Muscle of leg (tissue), 3 donors: ENCODE measurements at regions not wholly inside any gene's neighbourhood (a gene's known extent, or its start where the extent isn't known, plus 50 kb on each side); places are given as distances from the start of the nearest gene placed in this dataset.
A peak's percentile ranks its signal among the peaks of the same experiment; 100 is the strongest.

Experiments used
- DNase-seq: peaks from one replicate; pipeline ENCODE4 v3.0.0; 2013
- H3K27ac ChIP-seq: one replicate; pipeline ENCODE4 v1.5.1; 2013; ENCODE audit warnings: mild to moderate bottlenecking, low read length, control low read depth
- H3K27me3 ChIP-seq: one replicate; pipeline ENCODE4 v1.6.1; 2013; ENCODE audit warnings: low read length; ENCODE audit not compliant: control insufficient read depth, insufficient read depth
- H3K36me3 ChIP-seq: one replicate; pipeline ENCODE4 v1.6.1; 2013; ENCODE audit warnings: low read length; ENCODE audit not compliant: control insufficient read depth, insufficient read depth
- H3K4me1 ChIP-seq: one replicate; pipeline ENCODE4 v1.6.1; 2013; ENCODE audit warnings: low read length; ENCODE audit not compliant: control insufficient read depth, insufficient read depth
- H3K4me3 ChIP-seq: one replicate; pipeline ENCODE4 v1.5.1; 2013; ENCODE audit warnings: low read length, control low read depth
- H3K9me3 ChIP-seq: replicated peaks from 2 replicates; pipeline ENCODE4 v1.6.1; 2013; ENCODE audit warnings: low read depth, low read length; ENCODE audit not compliant: control insufficient read depth
- WGBS: methylation state at CpG from one replicate; pipeline ENCODE4 v1.1.5; 2013; ENCODE audit warnings: missing lambda C conversion rate; ENCODE audit not compliant: insufficient coverage; 5-methylcytosine and 5-hydroxymethylcytosine counted together

DNA sequence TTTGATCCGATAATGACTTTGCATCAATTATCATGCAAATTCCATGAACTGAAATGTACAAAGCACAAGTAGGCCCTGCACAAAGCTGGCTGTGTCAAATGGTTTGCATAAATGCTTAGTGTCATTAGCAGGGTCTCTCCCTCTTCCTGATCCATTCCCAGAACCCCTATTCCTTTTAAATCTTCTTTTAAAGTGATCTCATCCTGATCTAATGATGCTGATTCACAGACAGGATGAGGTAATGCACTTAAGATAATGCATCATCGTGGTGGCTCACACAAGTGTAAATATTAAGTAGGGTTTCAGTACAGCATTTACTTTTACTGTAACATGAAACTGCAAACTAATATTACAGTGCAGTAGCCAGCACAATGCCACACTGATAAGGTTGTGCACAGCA is 304.8 kb upstream of the SOX11 start:
- Histone ChIP-seq H3K36me3 (no peaks in the 10 kb centered on the region), H3K27me3 (no peaks in the 10 kb centered on the region), H3K9me3 (no peaks in the 10 kb centered on the region), H3K27ac (no peak overlapping the region), H3K4me3 (no peak overlapping the region), H3K4me1 (no peaks in the 10 kb centered on the region)
- no CpG with 5 or more reads among the region's 2 CpGs for WGBS
- DNase-seq, result no peak

DNA sequence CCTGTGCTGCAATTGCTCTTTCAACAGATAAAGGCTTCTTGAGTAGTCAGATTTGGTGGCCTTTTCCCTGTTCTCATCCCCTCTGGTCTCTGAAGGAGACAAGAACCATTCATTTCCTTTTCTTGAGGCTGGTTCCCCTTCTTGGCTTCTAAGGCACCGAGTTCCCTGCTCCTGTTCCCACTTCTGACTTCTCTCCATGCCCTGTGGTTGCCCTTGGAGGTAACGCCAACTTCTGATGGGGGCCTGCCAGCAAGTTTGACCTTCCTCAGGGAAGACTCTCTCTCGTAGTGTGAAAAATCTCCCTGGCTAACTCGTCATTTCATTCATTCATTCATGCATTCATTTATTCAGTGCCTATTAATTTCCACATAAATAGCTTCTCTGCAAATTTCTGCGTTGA is 302.4 kb upstream of the SOX11 start:
- Histone ChIP-seq H3K4me1 (no peaks in the 10 kb centered on the region), H3K4me3 (no peak overlapping the region), H3K9me3 (no peaks in the 10 kb centered on the region), H3K27me3 (no peaks in the 10 kb centered on the region), H3K36me3 (no peaks in the 10 kb centered on the region), H3K27ac (no peak overlapping the region)
- 83% methylated on average over 3 of the region's 5 CpGs for WGBS
- no peak for DNase-seq

GRCh38 chr2:5391362-5391761 is 300.8 kb upstream of the SOX11 start:
- no peak overlapping the region for H3K4me3 ChIP-seq
- no peaks in the 10 kb centered on the region for H3K9me3 ChIP-seq
- H3K36me3 ChIP-seq, result no peaks in the 10 kb centered on the region
- no peak overlapping the region for H3K27ac ChIP-seq
- no peaks in the 10 kb centered on the region for H3K27me3 ChIP-seq
- no CpG with 5 or more reads among the region's 5 CpGs for WGBS
- H3K4me1 ChIP-seq, result no peaks in the 10 kb centered on the region
- DNase-seq, result peak; percentile 71

DNA sequence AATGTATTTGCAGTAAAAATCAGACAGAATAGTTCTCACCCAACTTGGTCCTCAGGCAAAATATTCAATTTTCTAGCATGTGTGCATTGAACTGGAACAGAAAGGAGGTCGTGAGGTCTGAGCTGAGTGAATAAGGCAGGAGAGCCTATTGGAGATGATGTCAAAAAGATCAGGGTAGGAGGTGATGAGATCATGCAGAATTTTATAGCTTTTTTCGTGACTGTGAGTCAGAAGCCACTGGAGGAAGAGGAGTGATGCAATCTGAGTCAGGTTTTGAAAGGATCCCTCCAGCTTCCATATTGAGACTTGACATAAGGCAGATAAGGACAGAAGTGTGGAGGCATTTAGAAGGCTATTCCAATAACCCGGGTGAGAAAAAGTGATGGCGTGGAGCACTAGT is 299.5 kb upstream of the SOX11 start:
- H3K27me3 ChIP-seq, result no peaks in the 10 kb centered on the region
- H3K4me3 ChIP-seq, result no peak overlapping the region
- H3K9me3 ChIP-seq, result no peaks in the 10 kb centered on the region
- DNase-seq, result no peak
- no peaks in the 10 kb centered on the region for H3K4me1 ChIP-seq
- no peak overlapping the region for H3K27ac ChIP-seq
- H3K36me3 ChIP-seq, result no peaks in the 10 kb centered on the region
- WGBS, result 82% methylated on average over 3 of the region's 4 CpGs

- Histone ChIP-seq H3K4me3 (no peak overlapping the region), H3K27ac (no peak overlapping the region), H3K36me3 (no peaks in the 10 kb centered on the region), H3K4me1 (no peaks in the 10 kb centered on the region), H3K27me3 (no peaks in the 10 kb centered on the region), H3K9me3 (no peaks in the 10 kb centered on the region)
- DNase-seq, result no peak
- no CpG with 5 or more reads among the region's 2 CpGs for WGBS
These were observed 298.7 kb upstream of the SOX11 start for GRCh38 chr2:5393474-5393873.

- Histone ChIP-seq H3K27me3 (no peaks in the 10 kb centered on the region), H3K9me3 (no peaks in the 10 kb centered on the region), H3K4me3 (no peak overlapping the region), H3K27ac (no peak overlapping the region), H3K4me1 (no peaks in the 10 kb centered on the region), H3K36me3 (no peaks in the 10 kb centered on the region)
- no peak for DNase-seq
- WGBS, result 40% methylated on average over 1 of the region's 5 CpGs
These were observed 298.0 kb upstream of the SOX11 start for GRCh38 chr2:5394223-5394622.

DNA sequence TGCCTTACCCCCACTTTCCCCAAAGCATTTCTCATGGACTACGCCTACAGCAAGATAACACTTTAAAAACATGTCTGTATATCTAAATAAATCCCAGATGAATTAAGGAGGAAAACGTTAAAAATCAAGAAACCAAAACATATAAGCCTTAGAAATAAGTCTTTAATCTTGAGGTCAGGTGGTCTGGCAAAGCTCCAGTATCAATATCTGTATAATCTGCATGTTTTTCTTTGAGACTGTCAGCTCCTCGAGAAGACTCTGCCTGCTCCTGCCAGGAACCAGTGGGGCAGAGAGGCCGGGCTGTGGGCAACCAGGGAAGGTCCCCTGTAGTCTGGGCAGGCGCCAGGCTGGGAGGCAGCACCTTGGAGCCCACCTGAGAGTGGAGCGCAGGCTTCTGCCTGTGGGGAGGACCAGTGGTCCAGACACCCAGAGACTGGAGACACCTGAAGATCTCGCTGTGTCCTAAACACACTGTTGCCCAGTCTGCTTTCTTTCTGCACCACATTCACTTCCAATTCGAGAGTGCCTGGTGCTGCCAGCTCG is 291.0 kb upstream of the SOX11 start:
- H3K27me3 ChIP-seq, result no peaks in the 10 kb centered on the region
- H3K27ac ChIP-seq, result no peak overlapping the region
- H3K4me3 ChIP-seq, result no peak overlapping the region
- H3K36me3 ChIP-seq, result no peaks in the 10 kb centered on the region
- DNase-seq, result no peak
- no peaks in the 10 kb centered on the region for H3K9me3 ChIP-seq
- 85% methylated on average over 7 of the region's 9 CpGs for WGBS
- H3K4me1 ChIP-seq, result no peaks in the 10 kb centered on the region

- Histone ChIP-seq H3K4me3 (no peak overlapping the region), H3K36me3 (no peaks in the 10 kb centered on the region), H3K27me3 (no peaks in the 10 kb centered on the region), H3K4me1 (no peaks in the 10 kb centered on the region), H3K27ac (no peak overlapping the region), H3K9me3 (no peaks in the 10 kb centered on the region)
- WGBS, result 92% methylated on average over 2 of the region's 6 CpGs
- no peak for DNase-seq
These were observed 288.8 kb upstream of the SOX11 start for GRCh38 chr2:5403392-5403791.

DNA sequence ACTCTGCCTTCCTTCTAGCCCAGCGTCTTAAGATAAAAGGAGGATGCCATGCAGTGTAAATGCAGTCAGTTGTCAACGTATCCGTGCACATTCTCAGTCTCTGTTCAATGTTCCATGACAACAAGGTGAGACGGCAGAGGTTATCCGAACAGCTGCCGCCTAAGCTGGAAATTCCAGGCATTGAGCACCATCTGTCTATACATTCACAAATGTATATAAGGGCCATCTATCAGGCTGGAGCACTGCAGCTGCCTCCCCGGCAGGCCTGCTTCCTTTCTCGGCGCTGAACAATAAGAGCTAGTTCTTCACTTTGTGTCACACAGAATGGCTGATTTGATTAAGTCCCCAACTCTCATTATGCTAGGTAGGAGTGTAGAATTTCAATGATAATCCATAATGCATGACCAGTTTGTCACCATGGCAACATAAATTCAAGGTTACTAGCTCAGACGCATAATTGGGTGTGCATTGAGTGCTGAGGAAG is 282.2 kb upstream of the SOX11 start:
- Histone ChIP-seq H3K36me3 (no peaks in the 10 kb centered on the region), H3K4me3 (no peak overlapping the region), H3K4me1 (no peaks in the 10 kb centered on the region), H3K9me3 (no peaks in the 10 kb centered on the region), H3K27me3 (no peaks in the 10 kb centered on the region), H3K27ac (no peak overlapping the region)
- whole genome bisulfite sequencing, result 33% methylated on average over 6 of the region's 10 CpGs
- DNase-seq, result no peak

- Histone ChIP-seq H3K4me3 (no peak overlapping the region), H3K36me3 (no peaks in the 10 kb centered on the region), H3K27ac (no peak overlapping the region), H3K9me3 (no peaks in the 10 kb centered on the region), H3K4me1 (no peaks in the 10 kb centered on the region), H3K27me3 (no peaks in the 10 kb centered on the region)
- no peak for DNase-seq
- no CpG with 5 or more reads among the region's 4 CpGs for WGBS
These were observed 281.0 kb upstream of the SOX11 start for GRCh38 chr2:5410991-5411700.
